ENCODE measurements at regions not wholly inside any gene's neighbourhood (a gene's known extent, or its start where the extent isn't known, plus 50 kb on each side); places are given as distances from the start of the nearest gene placed in this dataset.
"Not testable (repeated sequence)": the region's sequence is repeated elsewhere in the genome, so short reads cannot be mapped to it uniquely, and the experiment has no call there.

DNA sequence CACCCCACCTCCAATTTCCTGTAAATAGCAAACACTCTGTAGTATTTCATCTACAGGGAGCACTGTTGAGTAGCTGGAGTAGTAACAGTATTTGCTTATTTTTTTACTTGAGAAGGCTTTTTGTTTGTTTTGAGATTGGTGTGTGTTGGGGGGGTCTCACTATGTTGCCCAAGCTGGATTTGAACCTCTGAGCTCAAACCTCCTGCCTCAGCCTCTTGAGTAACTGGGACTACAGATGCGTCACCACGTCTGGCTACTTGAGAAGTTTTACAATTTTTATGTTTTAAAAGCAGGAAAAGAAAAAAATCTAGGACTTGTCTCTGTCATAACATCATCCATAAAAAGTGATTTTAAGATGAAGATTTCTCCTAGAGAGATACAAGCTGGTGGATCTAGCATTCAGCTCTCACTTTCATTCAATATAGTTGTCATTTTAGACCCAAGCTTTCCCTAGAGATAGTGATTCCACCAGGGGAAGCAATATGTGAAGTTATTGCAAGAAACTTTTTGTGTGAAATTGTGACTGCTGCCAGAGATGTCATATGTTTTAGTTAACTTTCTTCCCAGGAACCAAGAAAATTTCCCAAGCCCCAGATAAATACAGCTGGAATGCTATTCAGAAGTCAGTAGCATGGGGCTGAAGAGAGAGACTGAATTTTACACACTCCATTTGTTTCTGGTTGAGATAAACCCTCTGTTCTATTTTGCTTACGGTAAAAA lies 60.2 kb upstream of the MAP4K3 start:
- ATAC-seq (ENCODE audit: insufficient read depth, low FRiP score): no peak
- peak overlapping the region in 1 of 2 donors; percentile 6 for H3K27ac ChIP-seq (ENCODE audit: low read depth in 1 of 2, low read length in 1 of 2)
- peaks cover 5 to 32% (median 18%) of the 10 kb centered on the region in 5 donors for H3K4me1 ChIP-seq (ENCODE audit: control insufficient read depth in 5 of 5, insufficient read depth in 5 of 5, low read length in 5 of 5)
- TF ChIP-seq, protein P1, sequence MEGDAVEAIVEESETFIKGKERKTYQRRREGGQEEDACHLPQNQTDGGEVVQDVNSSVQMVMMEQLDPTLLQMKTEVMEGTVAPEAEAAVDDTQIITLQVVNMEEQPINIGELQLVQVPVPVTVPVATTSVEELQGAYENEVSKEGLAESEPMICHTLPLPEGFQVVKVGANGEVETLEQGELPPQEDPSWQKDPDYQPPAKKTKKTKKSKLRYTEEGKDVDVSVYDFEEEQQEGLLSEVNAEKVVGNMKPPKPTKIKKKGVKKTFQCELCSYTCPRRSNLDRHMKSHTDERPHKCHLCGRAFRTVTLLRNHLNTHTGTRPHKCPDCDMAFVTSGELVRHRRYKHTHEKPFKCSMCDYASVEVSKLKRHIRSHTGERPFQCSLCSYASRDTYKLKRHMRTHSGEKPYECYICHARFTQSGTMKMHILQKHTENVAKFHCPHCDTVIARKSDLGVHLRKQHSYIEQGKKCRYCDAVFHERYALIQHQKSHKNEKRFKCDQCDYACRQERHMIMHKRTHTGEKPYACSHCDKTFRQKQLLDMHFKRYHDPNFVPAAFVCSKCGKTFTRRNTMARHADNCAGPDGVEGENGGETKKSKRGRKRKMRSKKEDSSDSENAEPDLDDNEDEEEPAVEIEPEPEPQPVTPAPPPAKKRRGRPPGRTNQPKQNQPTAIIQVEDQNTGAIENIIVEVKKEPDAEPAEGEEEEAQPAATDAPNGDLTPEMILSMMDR (IDR thresholded peaks at IDR 0.05; ENCODE audit: control extremely low read depth, extremely low read depth): no peak
- H3K4me3 ChIP-seq: no peak overlapping the region
- no peaks in the 10 kb centered on the region for H3K9me3 ChIP-seq (ENCODE audit: control insufficient read depth in 4 of 4, insufficient read depth in 3 of 4, low read length in 3 of 4)
- H3K9ac ChIP-seq (ENCODE audit: insufficient read depth in 1 of 2, low read length in 2 of 2): no peak overlapping the region
- DNase-seq: peak in 2 of 3 donors; percentile 93 to 97
- 71 to 92% methylated on average over 3 of the region's 3 CpGs for WGBS, 2 donors
- no peaks in the 10 kb centered on the region for H3K27me3 ChIP-seq (ENCODE audit: control insufficient read depth in 3 of 3, insufficient read depth in 3 of 3, low read length in 2 of 3)
- H3K36me3 ChIP-seq (ENCODE audit: control insufficient read depth in 4 of 4, insufficient read depth in 4 of 4, low read length in 4 of 4): no peaks in the 10 kb centered on the region

DNA sequence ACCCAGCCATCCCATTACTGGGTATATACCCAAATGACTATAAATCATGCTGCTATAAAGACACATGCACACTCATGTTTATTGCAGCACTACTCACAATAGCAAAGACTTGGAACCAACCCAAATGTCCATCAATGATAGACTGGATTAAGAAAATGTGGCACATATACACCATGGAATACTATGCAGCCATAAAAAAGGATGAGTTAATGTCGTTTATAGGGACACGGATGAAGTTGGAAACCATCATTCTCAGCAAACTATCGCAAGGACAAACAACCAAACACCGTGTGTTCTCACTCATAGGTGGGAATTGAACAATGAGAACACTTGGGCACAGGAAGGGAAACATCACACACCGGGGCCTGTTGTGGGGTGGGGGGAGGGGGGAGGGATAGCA lies 61.1 kb upstream of the MAP4K3 start:
- not testable (repeated sequence) for H3K4me3 ChIP-seq; H3K27me3 ChIP-seq (ENCODE audit: control insufficient read depth in 3 of 3, insufficient read depth in 3 of 3, low read length in 2 of 3); H3K9ac ChIP-seq (ENCODE audit: insufficient read depth in 1 of 2, low read length in 2 of 2); DNase-seq; ATAC-seq (ENCODE audit: insufficient read depth, low FRiP score); H3K9me3 ChIP-seq (ENCODE audit: control insufficient read depth in 4 of 4, insufficient read depth in 3 of 4, low read length in 3 of 4); H3K36me3 ChIP-seq (ENCODE audit: control insufficient read depth in 4 of 4, insufficient read depth in 4 of 4, low read length in 4 of 4); H3K27ac ChIP-seq (ENCODE audit: low read depth in 1 of 2, low read length in 1 of 2)
- peaks cover 5 to 32% (median 17%) of the 10 kb centered on the region in 5 donors for H3K4me1 ChIP-seq (ENCODE audit: control insufficient read depth in 5 of 5, insufficient read depth in 5 of 5, low read length in 5 of 5)
- WGBS, 2 donors: 85 to 97% methylated on average over 5 of the region's 5 CpGs

DNA sequence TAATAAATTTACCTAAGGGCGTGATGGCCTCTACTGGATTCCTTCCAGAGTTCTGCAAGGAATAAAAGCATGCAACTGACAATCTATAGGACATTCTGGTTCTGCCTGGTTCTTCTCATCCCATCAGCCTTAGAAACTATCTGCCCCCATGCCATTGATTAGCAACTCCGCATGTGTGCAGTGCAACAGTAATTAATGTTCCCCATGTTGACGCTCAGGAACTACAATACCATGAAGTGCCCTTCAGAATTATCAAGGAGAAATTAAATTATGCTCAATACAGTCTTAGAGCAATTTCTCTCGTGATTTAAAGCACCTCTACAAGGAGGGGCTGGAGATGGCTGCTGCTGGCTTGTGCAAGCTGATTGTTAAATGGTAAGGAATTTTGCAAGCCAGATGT lies 61.7 kb upstream of the MAP4K3 start:
- ATAC-seq (ENCODE audit: insufficient read depth, low FRiP score): no peak
- no peak for DNase-seq
- TF ChIP-seq, protein P1 (IDR thresholded peaks at IDR 0.05; ENCODE audit: control extremely low read depth, extremely low read depth): no peak
- no peak overlapping the region for H3K27ac ChIP-seq (ENCODE audit: low read depth in 1 of 2, low read length in 1 of 2)
- no peak overlapping the region for H3K4me3 ChIP-seq
- peaks cover 5 to 32% (median 17%) of the 10 kb centered on the region in 5 donors for H3K4me1 ChIP-seq (ENCODE audit: control insufficient read depth in 5 of 5, insufficient read depth in 5 of 5, low read length in 5 of 5)
- WGBS, 2 donors: 88 to 95% methylated on average over 4 of the region's 4 CpGs
- H3K36me3 ChIP-seq (ENCODE audit: control insufficient read depth in 4 of 4, insufficient read depth in 4 of 4, low read length in 4 of 4): no peaks in the 10 kb centered on the region
- H3K9ac ChIP-seq (ENCODE audit: insufficient read depth in 1 of 2, low read length in 2 of 2): no peak overlapping the region
- H3K27me3 ChIP-seq (ENCODE audit: control insufficient read depth in 3 of 3, insufficient read depth in 3 of 3, low read length in 2 of 3): no peaks in the 10 kb centered on the region
- H3K9me3 ChIP-seq (ENCODE audit: control insufficient read depth in 4 of 4, insufficient read depth in 3 of 4, low read length in 3 of 4): no peaks in the 10 kb centered on the region

DNA sequence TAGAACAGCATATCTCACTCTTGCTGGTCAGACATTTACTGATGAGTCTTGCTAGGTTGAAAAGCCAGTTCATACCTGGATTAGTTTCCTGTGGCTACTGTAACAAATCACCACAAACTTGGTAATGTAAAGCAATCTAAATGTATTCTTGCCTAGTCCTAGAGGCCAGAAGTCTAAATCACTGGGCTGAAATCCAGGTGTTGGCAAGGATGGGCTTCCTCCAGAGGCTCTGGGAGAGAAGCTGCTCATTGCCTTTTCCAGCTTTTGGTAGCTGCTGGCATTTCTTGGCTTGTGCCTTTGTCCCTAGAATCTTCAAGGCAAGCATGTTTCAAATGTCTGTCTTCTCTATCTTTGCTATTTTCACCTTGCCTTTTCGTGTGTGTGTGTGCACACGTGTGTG lies 62.3 kb upstream of the MAP4K3 start:
- Histone ChIP-seq H3K36me3 (ENCODE audit: control insufficient read depth in 4 of 4, insufficient read depth in 4 of 4, low read length in 4 of 4) (no peaks in the 10 kb centered on the region), H3K4me3 (no peak overlapping the region), H3K27me3 (ENCODE audit: control insufficient read depth in 3 of 3, insufficient read depth in 3 of 3, low read length in 2 of 3) (no peaks in the 10 kb centered on the region), H3K9me3 (ENCODE audit: control insufficient read depth in 4 of 4, insufficient read depth in 3 of 4, low read length in 3 of 4) (no peaks in the 10 kb centered on the region), H3K4me1 (ENCODE audit: control insufficient read depth in 5 of 5, insufficient read depth in 5 of 5, low read length in 5 of 5) (peaks cover 7 to 36% (median 22%) of the 10 kb centered on the region in 5 donors), H3K9ac (ENCODE audit: insufficient read depth in 1 of 2, low read length in 2 of 2) (no peak overlapping the region), H3K27ac (ENCODE audit: low read depth in 1 of 2, low read length in 1 of 2) (no peak overlapping the region)
- peak in 1 of 3 donors; percentile 13 for DNase-seq
- 85 to 93% methylated on average over 2 of the region's 2 CpGs for WGBS, 2 donors
- ATAC-seq (ENCODE audit: insufficient read depth, low FRiP score): no peak
- TF ChIP-seq, protein P1 (IDR thresholded peaks at IDR 0.05; ENCODE audit: control extremely low read depth, extremely low read depth): no peak

Measured in lung (tissue), 11 donors.